Panc1 (cell line): ENCODE measurements at regions not wholly inside any gene's neighbourhood (a gene's known extent, or its start where the extent isn't known, plus 50 kb on each side); places are given as distances from the start of the nearest gene placed in this dataset.

Experiments used
- POLR2AphosphoS5 ChIP-seq: IDR thresholded peaks from 2 replicates; pipeline ENCODE4 v1.6.1; 2012; ENCODE audit warnings: mild to moderate bottlenecking, low read depth, low read length, moderate library complexity
- REST ChIP-seq, 2 experiments: IDR thresholded peaks; 2 replicates each; pipeline ENCODE4 v1.6.1; 2011 to 2012; ENCODE audit warnings: low read depth in 2 of 2, control low read depth in 1 of 2, low read length in 1 of 2, mild to moderate bottlenecking in 1 of 2, moderate library complexity in 1 of 2; ENCODE audit not compliant: insufficient read depth in 1 of 2

DNA sequence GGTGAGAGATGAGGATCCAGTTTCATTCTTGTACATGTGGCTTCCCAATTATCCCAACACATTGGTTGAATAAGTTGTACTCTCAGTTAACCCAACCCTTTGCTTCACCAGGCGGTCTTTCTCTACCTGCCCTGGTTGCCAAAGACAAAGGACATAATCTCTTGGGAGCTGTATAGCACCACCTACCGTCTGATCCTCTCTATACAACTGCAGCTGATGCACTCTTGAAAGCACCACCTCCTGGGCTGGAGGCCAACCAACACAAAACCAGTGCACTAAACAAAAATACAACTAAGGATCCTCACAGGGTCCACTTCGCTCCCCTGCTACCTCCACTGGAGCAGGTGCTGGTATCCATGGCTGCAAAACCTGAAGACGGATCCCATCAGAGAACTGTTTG, 473.6 kb upstream of the NRXN1 start:
- TF ChIP-seq POLR2AphosphoS5 = no peak
- TF ChIP-seq REST (IDR thresholded peaks at IDR 0.05; ENCODE audit: insufficient read depth in 1 of 2, low read depth in 2 of 2, low read length in 1 of 2) = no peak
